Osteoblast (primary cell): ENCODE measurements at regions not wholly inside any gene's neighbourhood (a gene's known extent, or its start where the extent isn't known, plus 50 kb on each side); places are given as distances from the start of the nearest gene placed in this dataset.

Experiments
- DNase-seq: peaks from one replicate; pipeline ENCODE4 v3.0.0; 2011; ENCODE audit warnings: low spot score, mixed read lengths; ENCODE audit not compliant: insufficient read length; ENCODE audit errors: missing footprints
- H2AFZ ChIP-seq: 2 replicates; pipeline ENCODE4 v1.6.0; 2011; ENCODE audit warnings: mild to moderate bottlenecking, low read length
- H3K27ac ChIP-seq: 2 replicates; pipeline ENCODE4 v1.5.1; 2011; ENCODE audit warnings: mild to moderate bottlenecking, low read depth, low read length, moderate library complexity
- H3K27me3 ChIP-seq: 2 replicates; pipeline ENCODE4 v1.6.0; 2012; ENCODE audit warnings: mild to moderate bottlenecking, control low read depth, inconsistent platforms, low read length, moderate library complexity; ENCODE audit not compliant: insufficient read depth
- H3K36me3 ChIP-seq: 2 replicates; pipeline ENCODE4 v1.5.1; 2011; ENCODE audit warnings: mild to moderate bottlenecking, low read length, control low read depth, moderate library complexity; ENCODE audit not compliant: insufficient read depth
- H3K4me1 ChIP-seq: 2 replicates; pipeline ENCODE4 v1.5.1; 2011; ENCODE audit warnings: mild to moderate bottlenecking, low read length, control low read depth, moderate library complexity; ENCODE audit not compliant: insufficient read depth
- H3K4me2 ChIP-seq: 2 replicates; pipeline ENCODE4 v1.6.0; 2011; ENCODE audit warnings: mild to moderate bottlenecking, low read length; ENCODE audit not compliant: insufficient read depth
- H3K4me3 ChIP-seq: fragments of 200-600 bp; sonication (generic); 3 replicates; pipeline ENCODE4 v1.5.1; 2012; ENCODE audit warnings: mild to moderate bottlenecking, low read length, inconsistent platforms; ENCODE audit not compliant: insufficient read depth
- H3K79me2 ChIP-seq: 2 replicates; pipeline ENCODE4 v1.6.0; 2012; ENCODE audit warnings: mild to moderate bottlenecking, low read length, control low read depth, inconsistent platforms; ENCODE audit not compliant: insufficient read depth
- H3K9me3 ChIP-seq: 2 replicates; pipeline ENCODE4 v1.5.1; 2011; ENCODE audit warnings: low read depth, low read length, control low read depth
- H4K20me1 ChIP-seq: 2 replicates; pipeline ENCODE4 v1.6.0; 2012; ENCODE audit warnings: mild to moderate bottlenecking, low read length, control low read depth; ENCODE audit not compliant: insufficient read depth
- CTCF ChIP-seq: IDR thresholded peaks from 2 replicates; pipeline ENCODE4 v1.5.1; 2011; ENCODE audit warnings: mild to moderate bottlenecking, low read depth, low read length, moderate library complexity; ENCODE audit errors: extremely low read depth

DNA sequence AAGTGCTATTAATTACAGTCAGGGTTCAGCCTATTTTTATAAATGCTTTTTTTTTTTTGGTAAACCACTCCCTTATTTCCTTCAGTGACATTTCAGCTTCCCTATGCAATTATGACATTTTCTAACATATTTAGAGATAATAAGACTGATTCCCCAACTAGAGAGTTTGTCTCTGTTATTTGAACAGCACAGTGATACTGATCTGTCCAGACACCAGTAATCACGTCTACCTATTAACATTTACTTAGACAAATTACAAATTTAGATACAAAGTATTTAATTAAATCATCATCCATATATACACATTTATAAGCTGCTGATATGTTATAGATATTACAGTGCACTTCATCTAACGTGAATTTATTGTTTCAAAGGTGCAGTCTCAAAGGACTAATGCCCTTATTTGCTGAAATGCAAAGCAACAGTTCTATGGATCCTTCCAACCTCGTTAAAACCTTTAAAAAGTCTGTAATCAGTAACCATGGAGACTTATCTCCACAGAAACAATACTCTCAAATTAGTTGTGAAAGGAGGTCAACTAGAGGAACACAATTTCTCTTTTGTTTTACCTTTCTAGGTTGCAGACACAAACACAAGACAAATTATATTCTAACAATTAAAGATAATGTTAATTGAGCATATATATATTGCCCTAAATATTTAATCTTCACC is 1531.1 kb downstream of the SI start:
- Histone ChIP-seq H2AFZ (no peak overlapping the region), H3K27me3 (no peaks in the 10 kb centered on the region), H3K4me1 (no peaks in the 10 kb centered on the region), H3K4me2 (no peak overlapping the region), H3K27ac (no peak overlapping the region), H4K20me1 (no peaks in the 10 kb centered on the region), H3K9me3 (no peaks in the 10 kb centered on the region), H3K36me3 (no peaks in the 10 kb centered on the region), H3K4me3 (no peak overlapping the region), H3K79me2 (no peaks in the 10 kb centered on the region)
- DNase-seq: no peak
- no peak for TF ChIP-seq CTCF

DNA sequence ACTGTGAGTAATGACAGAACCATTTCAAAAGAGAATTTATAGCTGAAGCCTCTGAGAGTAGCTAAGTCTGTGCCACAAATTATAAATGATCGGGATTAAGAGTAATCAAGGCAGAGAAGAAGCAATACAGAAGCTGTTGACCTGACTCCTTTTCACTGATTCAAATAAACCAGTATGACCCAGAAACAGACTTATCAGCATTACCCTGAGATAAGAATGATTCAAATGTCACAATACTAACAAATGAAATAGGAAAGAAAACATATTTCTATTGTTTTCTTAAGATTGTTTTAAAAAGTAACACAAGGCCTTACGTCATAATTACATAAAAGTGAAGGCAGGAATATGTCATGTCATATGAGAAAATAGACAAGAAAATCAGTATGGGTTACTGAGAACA is 1534.6 kb downstream of the SI start:
- Histone ChIP-seq H3K36me3 (no peaks in the 10 kb centered on the region), H3K27ac (no peak overlapping the region), H3K4me1 (no peaks in the 10 kb centered on the region), H3K4me3 (no peak overlapping the region), H3K9me3 (no peaks in the 10 kb centered on the region), H3K27me3 (no peaks in the 10 kb centered on the region), H3K79me2 (no peaks in the 10 kb centered on the region), H2AFZ (no peak overlapping the region), H4K20me1 (no peaks in the 10 kb centered on the region), H3K4me2 (no peak overlapping the region)
- DNase-seq: no peak
- no peak for TF ChIP-seq CTCF

DNA sequence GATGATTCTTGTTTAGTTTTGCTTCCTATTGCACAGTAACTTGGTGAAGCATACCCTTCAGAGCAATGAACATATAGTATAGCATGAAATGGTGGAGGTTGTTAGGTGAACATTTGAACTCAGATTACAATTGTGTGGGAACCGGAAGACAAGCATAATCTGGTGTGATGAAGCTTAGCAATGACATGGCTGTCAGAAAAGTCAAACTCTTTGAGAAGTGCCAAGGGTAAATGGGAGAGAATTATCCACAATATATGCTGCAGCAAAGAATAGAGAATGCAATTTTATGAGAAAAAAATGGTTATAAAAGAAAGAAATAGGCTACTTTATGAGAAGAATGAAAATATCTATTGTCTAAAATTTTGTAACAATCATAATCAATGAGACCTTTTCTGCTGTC is 1536.7 kb downstream of the SI start:
- no peak for TF ChIP-seq CTCF

GRCh38 chr3:163538387-163538786 is 1539.9 kb downstream of the SI start:
- TF ChIP-seq CTCF: no peak
- no peak overlapping the region for H3K4me3 ChIP-seq
- no peaks in the 10 kb centered on the region for H3K4me1 ChIP-seq
- H4K20me1 ChIP-seq: no peaks in the 10 kb centered on the region
- no peak overlapping the region for H2AFZ ChIP-seq
- no peaks in the 10 kb centered on the region for H3K79me2 ChIP-seq
- no peaks in the 10 kb centered on the region for H3K27me3 ChIP-seq
- no peaks in the 10 kb centered on the region for H3K36me3 ChIP-seq
- no peaks in the 10 kb centered on the region for H3K9me3 ChIP-seq
- DNase-seq: no peak
- no peak overlapping the region for H3K4me2 ChIP-seq
- H3K27ac ChIP-seq: no peak overlapping the region

More for the DNA sequence above, 1536.7 kb downstream of the SI start:
- Histone ChIP-seq H3K4me1 (no peaks in the 10 kb centered on the region), H3K79me2 (no peaks in the 10 kb centered on the region), H3K36me3 (no peaks in the 10 kb centered on the region), H3K4me2 (no peak overlapping the region), H3K4me3 (no peak overlapping the region), H3K9me3 (no peaks in the 10 kb centered on the region), H3K27ac (no peak overlapping the region), H2AFZ (no peak overlapping the region), H3K27me3 (no peaks in the 10 kb centered on the region), H4K20me1 (no peaks in the 10 kb centered on the region)
- DNase-seq: no peak
